Common myeloid progenitor, CD34-positive (primary cell): ENCODE measurements at regions not wholly inside any gene's neighbourhood (a gene's known extent, or its start where the extent isn't known, plus 50 kb on each side); places are given as distances from the start of the nearest gene placed in this dataset.

Source experiments
- CTCF ChIA-PET: fragments of 350-600 bp; sonication (Branson Sonifier 250); formaldehyde crosslinking; loops from one replicate; lab custom pipeline; 2021; ENCODE audit warnings: antibody characterized with exemption; lab: Charles Lee
- POLR2A ChIA-PET: fragments of 350-600 bp; sonication (Branson Sonifier 250); formaldehyde crosslinking; loops from one replicate; lab custom pipeline; 2021; ENCODE audit warnings: antibody characterized with exemption; lab: Charles Lee
- DNase-seq, 3 donors: peaks; one replicate each; pipeline versions ENCODE4 v3.0.0 to v3.0.0-alpha.2; 2013
- H3K27ac ChIP-seq, 2 experiments: 1 replicate in 1 of 2; 2 replicates in 1 of 2; pipeline ENCODE4 v1.7.0; 2013; ENCODE audit warnings: inconsistent platforms in 2 of 2, low read length in 2 of 2, mild to moderate bottlenecking in 2 of 2, low read depth in 1 of 2, moderate library complexity in 1 of 2; ENCODE audit not compliant: severe bottlenecking in 2 of 2, insufficient read depth in 1 of 2, poor library complexity in 1 of 2
- H3K27me3 ChIP-seq, 5 experiments: replicated peaks in 2 of 5; 1 replicate in 3 of 5; 2 replicates in 2 of 5; pipeline versions ENCODE4 v1.6.1 to v1.7.0; 2013; ENCODE audit warnings: low read length in 4 of 5, mild to moderate bottlenecking in 2 of 5, moderate library complexity in 2 of 5, inconsistent platforms in 1 of 5; ENCODE audit not compliant: insufficient read depth in 5 of 5, control insufficient read depth in 4 of 5
- H3K36me3 ChIP-seq, 4 experiments: 1 replicate in 2 of 4; 2 replicates in 2 of 4; pipeline versions ENCODE4 v1.6.1 to v1.7.0; 2013; ENCODE audit warnings: low read length in 3 of 4, control low read depth in 1 of 4, mild to moderate bottlenecking in 1 of 4; ENCODE audit not compliant: control insufficient read depth in 4 of 4, insufficient read depth in 4 of 4
- H3K4me1 ChIP-seq, 4 experiments: 1 replicate in 3 of 4; 2 replicates in 1 of 4; pipeline versions ENCODE4 v1.6.1 to v1.7.1; 2013; ENCODE audit warnings: low read length in 3 of 4, mild to moderate bottlenecking in 3 of 4, control low read depth in 1 of 4, inconsistent platforms in 1 of 4, moderate library complexity in 1 of 4; ENCODE audit not compliant: control insufficient read depth in 4 of 4, insufficient read depth in 4 of 4; ENCODE audit errors: control extremely low read depth in 1 of 4
- H3K4me3 ChIP-seq, 7 experiments: 1 replicate in 4 of 7; 2 replicates in 3 of 7; pipeline versions ENCODE4 v1.5.1 to v1.7.0; 2013; ENCODE audit warnings: mild to moderate bottlenecking in 7 of 7, low read length in 6 of 7, moderate library complexity in 6 of 7, inconsistent platforms in 2 of 7, low read depth in 2 of 7, control low read depth in 1 of 7; ENCODE audit not compliant: insufficient read depth in 4 of 7, control insufficient read depth in 1 of 7; ENCODE audit errors: extremely low read depth in 1 of 7
- H3K9me3 ChIP-seq, 5 experiments: 1 replicate in 4 of 5; 2 replicates in 1 of 5; pipeline versions ENCODE4 v1.6.1 to v1.7.1; 2013; ENCODE audit warnings: low read length in 4 of 5, mild to moderate bottlenecking in 2 of 5, inconsistent platforms in 1 of 5, low read depth in 1 of 5, moderate library complexity in 1 of 5; ENCODE audit not compliant: control insufficient read depth in 4 of 5, insufficient read depth in 2 of 5; ENCODE audit errors: control extremely low read depth in 1 of 5
- WGBS: methylation state at CpG from one replicate; pipeline ENCODE4 v1.1.5; 2013; ENCODE audit not compliant: insufficient coverage; 5-methylcytosine and 5-hydroxymethylcytosine counted together

DNA sequence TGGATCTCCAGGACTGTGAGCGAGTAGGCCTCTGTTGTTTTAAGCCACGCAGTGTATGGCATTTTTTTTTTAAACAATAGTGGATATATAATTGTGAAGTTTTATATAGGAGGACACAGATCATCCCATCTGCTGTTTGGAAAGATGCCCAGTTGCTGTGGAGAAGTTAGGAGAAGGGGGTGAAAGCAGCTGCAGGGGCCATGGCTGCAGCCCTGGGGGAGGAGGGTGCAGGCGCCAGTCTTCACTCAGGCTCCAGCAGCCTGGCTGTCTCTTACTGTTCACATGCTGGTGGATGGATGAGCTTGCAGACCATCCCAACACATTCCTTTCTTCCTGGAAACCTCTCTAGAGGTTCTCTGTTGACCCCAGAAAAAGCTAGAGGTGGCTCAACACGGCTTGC lies 242.3 kb downstream of the TEX29 start:
- Histone ChIP-seq H3K36me3 (no peaks in the 10 kb centered on the region), H3K9me3 (peaks cover 0 to 1% (median 0%) of the 10 kb centered on the region in 5 experiments), H3K27me3 (peaks cover 0 to 9% (median 0%) of the 10 kb centered on the region in 5 experiments), H3K27ac (no peak overlapping the region), H3K4me1 (peaks cover 0 to 10% (median 5%) of the 10 kb centered on the region in 4 experiments), H3K4me3 (no peak overlapping the region)
- ChIA-PET POLR2A (no interaction called here), CTCF (no interaction called here)
- 97% methylated on average over 3 of the region's 4 CpGs for WGBS
- DNase-seq = no peak

DNA sequence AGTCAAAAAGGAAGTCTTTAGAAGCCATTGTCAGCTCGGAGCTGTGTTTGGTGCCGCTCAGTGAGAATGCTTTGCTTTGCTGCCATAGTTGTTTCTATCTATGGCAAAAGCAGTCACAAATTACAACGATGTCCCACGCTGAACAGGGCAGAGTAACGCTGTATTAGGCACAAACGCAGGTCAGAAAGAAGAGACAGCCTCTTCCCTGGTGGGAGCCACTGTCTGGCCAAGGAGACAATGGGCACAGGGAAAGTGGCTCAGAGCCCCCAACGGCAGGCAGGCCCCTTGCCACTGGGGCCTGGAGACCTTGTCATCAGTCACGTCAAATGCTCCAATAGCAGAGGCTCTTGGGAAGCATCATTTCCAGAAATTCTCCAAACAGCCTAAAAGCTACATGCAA lies 244.2 kb downstream of the TEX29 start:
- Histone ChIP-seq H3K27ac (no peak overlapping the region), H3K4me3 (no peak overlapping the region), H3K9me3 (peaks cover 0 to 5% (median 0%) of the 10 kb centered on the region in 5 experiments), H3K27me3 (peaks cover 0 to 4% (median 0%) of the 10 kb centered on the region in 5 experiments), H3K4me1 (peaks cover 0 to 9% (median 4%) of the 10 kb centered on the region in 4 experiments), H3K36me3 (no peaks in the 10 kb centered on the region)
- DNase-seq = no peak
- ChIA-PET CTCF (no interaction called here), POLR2A (no interaction called here)
- 76% methylated on average over 8 of the region's 8 CpGs for WGBS

DNA sequence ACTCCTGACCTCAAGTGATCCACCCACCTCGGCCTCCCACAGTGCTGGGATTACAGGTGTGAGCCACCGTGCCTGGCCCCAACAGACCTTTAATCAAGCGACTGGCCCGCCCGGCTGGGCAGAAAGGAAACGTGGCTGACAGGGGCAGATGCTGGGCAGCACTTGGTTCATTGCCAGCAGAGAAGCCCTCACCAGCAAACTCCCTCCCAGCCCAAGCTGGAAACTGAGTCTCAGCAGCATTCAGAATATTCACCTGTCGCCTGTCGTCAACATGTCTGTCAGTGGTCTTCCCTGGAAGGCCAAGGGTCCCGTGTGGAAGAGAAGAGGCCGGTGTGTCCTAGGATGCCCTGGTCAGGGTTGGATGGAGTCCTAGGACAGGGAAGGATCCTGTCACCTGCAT lies 245.0 kb downstream of the TEX29 start:
- ChIA-PET CTCF (no interaction called here), POLR2A (interaction anchor here (0.6 kb wide), 1 partner anchor 10 kb away, joined by 4 read pairs; no protein-coding TSS in a partner anchor)
- DNase-seq = no peak
- peaks cover 0 to under 1% (median 0%) of the 10 kb centered on the region in 4 experiments for H3K4me1 ChIP-seq
- H3K4me3 ChIP-seq = no peak overlapping the region
- no peak overlapping the region for H3K27ac ChIP-seq
- peaks cover 0 to 5% (median 0%) of the 10 kb centered on the region in 5 experiments for H3K9me3 ChIP-seq
- peaks cover 0 to 4% (median 0%) of the 10 kb centered on the region in 5 experiments for H3K27me3 ChIP-seq
- no peaks in the 10 kb centered on the region for H3K36me3 ChIP-seq
- WGBS = 84% methylated on average over 7 of the region's 10 CpGs

DNA sequence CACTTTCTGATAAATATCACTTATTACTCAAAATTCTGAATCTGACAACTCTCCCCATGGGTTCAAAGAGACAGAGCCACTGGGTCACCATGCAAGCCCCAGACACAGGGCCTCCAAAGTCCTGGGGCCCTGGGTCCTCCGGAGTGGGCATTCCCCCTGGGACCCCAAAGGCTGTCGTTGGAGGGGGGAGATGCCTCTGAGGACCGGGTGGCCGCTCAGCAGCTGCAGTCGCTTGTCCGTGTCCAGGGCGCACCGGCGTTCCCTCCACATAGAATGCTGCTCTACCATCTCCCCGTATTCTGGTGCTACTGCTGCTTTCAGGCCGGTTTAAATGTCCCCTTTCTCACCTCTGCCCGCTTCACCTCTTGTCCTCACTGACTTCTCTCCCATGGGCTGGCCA lies 246.1 kb downstream of the TEX29 start:
- Histone ChIP-seq H3K9me3 (peaks cover 0 to 5% (median 0%) of the 10 kb centered on the region in 5 experiments), H3K4me3 (no peak overlapping the region), H3K36me3 (no peaks in the 10 kb centered on the region), H3K4me1 (no peaks in the 10 kb centered on the region), H3K27ac (no peak overlapping the region), H3K27me3 (peaks cover 0 to 4% (median 0%) of the 10 kb centered on the region in 5 experiments)
- 89% methylated on average over 12 of the region's 12 CpGs for whole genome bisulfite sequencing
- DNase-seq = no peak
- POLR2A ChIA-PET = no interaction called here
- CTCF ChIA-PET = no interaction called here

DNA sequence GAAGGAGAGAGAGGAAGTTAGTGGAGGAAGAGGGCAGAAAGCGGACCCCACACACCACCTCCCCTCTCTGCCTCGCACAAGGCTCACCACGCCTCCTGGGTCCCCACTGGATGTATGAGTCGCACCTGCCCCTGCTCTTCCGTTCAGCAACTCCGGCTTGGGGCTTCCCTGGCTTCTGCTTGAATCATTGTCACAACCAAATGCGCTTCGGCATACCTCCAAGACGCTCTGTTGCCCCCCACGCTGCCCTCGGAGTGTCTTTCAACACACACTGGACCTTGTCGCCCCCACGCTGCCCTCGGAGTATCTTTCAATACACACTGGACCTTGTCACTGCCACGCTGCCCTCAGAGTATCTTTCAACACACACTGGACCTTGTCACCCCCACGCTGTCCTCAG lies 247.2 kb downstream of the TEX29 start:
- CTCF ChIA-PET = no interaction called here
- POLR2A ChIA-PET = no interaction called here
- WGBS = 89% methylated on average over 12 of the region's 16 CpGs

DNA sequence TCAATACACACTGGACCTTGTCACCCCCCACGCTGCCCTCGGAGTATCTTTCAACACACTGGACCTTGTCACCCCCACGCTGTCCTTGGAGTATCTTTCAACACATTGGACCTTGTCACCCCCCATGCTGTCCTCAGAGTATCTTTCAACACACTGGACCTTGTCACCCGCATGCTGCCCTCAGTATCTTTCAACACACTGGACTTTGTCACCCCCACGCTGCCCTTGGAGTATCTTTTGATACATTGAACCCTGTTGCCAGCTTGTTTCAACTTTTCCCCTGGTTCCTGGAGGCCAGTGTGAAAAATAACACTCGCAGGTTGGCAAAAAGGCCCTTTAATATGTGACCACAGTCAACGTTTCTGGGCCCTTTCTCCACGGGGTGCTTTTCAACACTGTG lies 247.8 kb downstream of the TEX29 start:
- peaks cover 0 to 5% (median 1%) of the 10 kb centered on the region in 5 experiments for H3K9me3 ChIP-seq

More for the DNA sequence above, 247.2 kb downstream of the TEX29 start:
- H3K4me1 ChIP-seq = no peaks in the 10 kb centered on the region
- no peak overlapping the region for H3K4me3 ChIP-seq
- peaks cover 0 to 4% (median 0%) of the 10 kb centered on the region in 5 experiments for H3K27me3 ChIP-seq
- H3K9me3 ChIP-seq = peaks cover 0 to 5% (median 0%) of the 10 kb centered on the region in 5 experiments
- no peak overlapping the region for H3K27ac ChIP-seq
- no peaks in the 10 kb centered on the region for H3K36me3 ChIP-seq
- no peak for DNase-seq

DNA sequence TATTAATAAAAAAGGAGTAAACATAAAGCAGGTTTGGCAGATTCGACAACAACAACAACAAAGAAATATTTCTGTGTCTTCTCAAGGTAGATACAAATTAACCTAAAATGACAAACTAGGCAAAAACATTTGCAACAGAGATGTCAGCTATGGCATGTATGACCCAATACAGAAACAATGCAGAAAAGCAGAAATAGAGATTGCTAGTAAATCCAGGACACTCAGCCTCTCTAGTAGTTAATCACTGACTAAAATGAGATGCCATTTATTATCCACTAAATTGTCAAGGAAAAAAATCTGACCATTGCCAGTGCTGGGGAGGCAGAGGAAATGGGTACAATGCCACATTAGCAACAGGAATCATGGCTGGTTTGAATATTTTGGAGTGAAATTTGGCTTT lies 250.5 kb downstream of the TEX29 start:
- ChIA-PET POLR2A (no interaction called here), CTCF (no interaction called here)
- DNase-seq = no peak
- H3K27ac ChIP-seq = no peak overlapping the region
- no peak overlapping the region for H3K4me3 ChIP-seq
- H3K4me1 ChIP-seq = no peaks in the 10 kb centered on the region
- peaks cover 0 to 4% (median 0%) of the 10 kb centered on the region in 5 experiments for H3K27me3 ChIP-seq
- peaks cover 3 to 23% (median 14%) of the 10 kb centered on the region in 5 experiments for H3K9me3 ChIP-seq
- WGBS = no CpG with 5 or more reads among the region's 1 CpG
- H3K36me3 ChIP-seq = no peaks in the 10 kb centered on the region

More for the DNA sequence above, 247.8 kb downstream of the TEX29 start:
- no peak for DNase-seq
- ChIA-PET CTCF (no interaction called here), POLR2A (no interaction called here)
- H3K27ac ChIP-seq = no peak overlapping the region
- no peak overlapping the region for H3K4me3 ChIP-seq
- 96% methylated on average over 8 of the region's 8 CpGs for WGBS
- no peaks in the 10 kb centered on the region for H3K4me1 ChIP-seq
- H3K27me3 ChIP-seq = peaks cover 0 to 4% (median 0%) of the 10 kb centered on the region in 5 experiments
- H3K36me3 ChIP-seq = no peaks in the 10 kb centered on the region
